CD14-positive monocyte (primary cell): ENCODE measurements at regions not wholly inside any gene's neighbourhood (a gene's known extent, or its start where the extent isn't known, plus 50 kb on each side); places are given as distances from the start of the nearest gene placed in this dataset.

Experiments used
- DNase-seq, 3 donors: peaks; one replicate each; pipeline ENCODE4 v3.0.0-alpha.2; 2011 to 2022
- H2AFZ ChIP-seq: 2 replicates; pipeline ENCODE4 v1.6.0; 2012; ENCODE audit warnings: mild to moderate bottlenecking, low read depth, low read length, inconsistent platforms; ENCODE audit not compliant: insufficient read depth, poor library complexity, severe bottlenecking
- H3K27ac ChIP-seq, 2 donors: 1 replicate in 1 of 2; 2 replicates in 1 of 2; pipeline ENCODE4 v1.5.1; 2012 to 2013; ENCODE audit warnings: low read length in 2 of 2, control low read depth in 1 of 2, inconsistent platforms in 1 of 2, low read depth in 1 of 2, mild to moderate bottlenecking in 1 of 2
- H3K27me3 ChIP-seq, 2 donors: one replicate each; pipeline versions ENCODE4 v1.6.0 to v1.6.1; 2011 to 2013; ENCODE audit warnings: low read length in 2 of 2; ENCODE audit not compliant: control insufficient read depth in 2 of 2, insufficient read depth in 2 of 2
- H3K36me3 ChIP-seq, 2 donors: replicated peaks in 1 of 2; 1 replicate in 1 of 2; 2 replicates in 1 of 2; pipeline versions ENCODE4 v1.5.1 to v1.6.1; 2012 to 2013; ENCODE audit warnings: low read length in 2 of 2, control low read depth in 1 of 2, inconsistent platforms in 1 of 2, mild to moderate bottlenecking in 1 of 2; ENCODE audit not compliant: insufficient read depth in 2 of 2, control insufficient read depth in 1 of 2
- H3K4me1 ChIP-seq, 2 donors: 1 replicate in 1 of 2; 2 replicates in 1 of 2; pipeline versions ENCODE4 v1.5.1 to v1.6.1; 2012 to 2013; ENCODE audit warnings: low read length in 2 of 2, control low read depth in 1 of 2, inconsistent platforms in 1 of 2, mild to moderate bottlenecking in 1 of 2, moderate library complexity in 1 of 2; ENCODE audit not compliant: insufficient read depth in 2 of 2, control insufficient read depth in 1 of 2
- H3K4me2 ChIP-seq: replicated peaks from 2 replicates; pipeline ENCODE3; 2012; ENCODE audit warnings: low read length, moderate library complexity, mild to moderate bottlenecking; ENCODE audit not compliant: poor library complexity, severe bottlenecking; ENCODE audit errors: extremely low read depth
- H3K4me3 ChIP-seq, 3 experiments: fragments of 200-600 bp in 1 of 3; sonication (generic) in 1 of 3; replicated peaks in 1 of 3; 1 replicate in 2 of 3; 2 replicates in 1 of 3; pipeline ENCODE4 v1.5.1; 2011 to 2013; ENCODE audit warnings: low read length in 3 of 3, mild to moderate bottlenecking in 3 of 3, control low read depth in 2 of 3, low read depth in 2 of 3, inconsistent platforms in 1 of 3, moderate library complexity in 1 of 3
- H3K79me2 ChIP-seq: 2 replicates; pipeline ENCODE4 v1.6.0; 2012; ENCODE audit warnings: mild to moderate bottlenecking, control low read depth, inconsistent platforms, low read length, moderate library complexity; ENCODE audit not compliant: insufficient read depth
- H3K9ac ChIP-seq: 2 replicates; pipeline ENCODE4 v1.6.0; 2017; ENCODE audit warnings: low read length, mild to moderate bottlenecking; ENCODE audit not compliant: insufficient read depth, poor library complexity, severe bottlenecking
- H3K9me3 ChIP-seq, 2 donors: replicated peaks in 1 of 2; 1 replicate in 1 of 2; 2 replicates in 1 of 2; pipeline versions ENCODE4 v1.5.1 to v1.6.1; 2012 to 2013; ENCODE audit warnings: low read length in 2 of 2, control low read depth in 1 of 2; ENCODE audit not compliant: control insufficient read depth in 1 of 2, insufficient read depth in 1 of 2
- H4K20me1 ChIP-seq: 2 replicates; pipeline ENCODE4 v1.6.0; 2012; ENCODE audit warnings: mild to moderate bottlenecking, low read length, control low read depth, moderate library complexity; ENCODE audit not compliant: insufficient read depth
- H3K27ac Mint-ChIP-seq, 7 donors: one replicate each; pipeline ENCODE4 v1.8.0; 2020; ENCODE audit warnings: mild to moderate bottlenecking in 7 of 7, mixed read lengths in 7 of 7, moderate library complexity in 6 of 7, inconsistent platforms in 2 of 7
- H3K27me3 Mint-ChIP-seq, 3 donors: one replicate each; pipeline ENCODE4 v1.8.0; 2021 to 2022; ENCODE audit warnings: low read depth in 3 of 3, mild to moderate bottlenecking in 3 of 3, mixed read lengths in 3 of 3, moderate library complexity in 3 of 3, inconsistent platforms in 1 of 3
- H3K36me3 Mint-ChIP-seq, 2 donors: one replicate each; pipeline ENCODE4 v1.8.0; 2020; ENCODE audit warnings: mixed read lengths in 2 of 2, inconsistent platforms in 1 of 2, mild to moderate bottlenecking in 1 of 2
- H3K4me1 Mint-ChIP-seq: one replicate; pipeline ENCODE4 v1.8.0; 2020; ENCODE audit warnings: mild to moderate bottlenecking, mixed read lengths
- H3K4me3 Mint-ChIP-seq, 2 donors: one replicate each; pipeline ENCODE4 v1.8.0; 2020; ENCODE audit warnings: mild to moderate bottlenecking in 2 of 2, mixed read lengths in 2 of 2, moderate library complexity in 1 of 2
- H3K9me3 Mint-ChIP-seq, 7 donors: one replicate each; pipeline ENCODE4 v1.8.0; 2020 to 2022; ENCODE audit warnings: mixed read lengths in 7 of 7, mild to moderate bottlenecking in 6 of 7, moderate library complexity in 6 of 7, inconsistent platforms in 2 of 7
- CTCF ChIP-seq: fragments of 200-600 bp; IDR thresholded peaks from one replicate; pipeline ENCODE4 v1.8.0; 2022; ENCODE audit warnings: antibody characterized with exemption, mild to moderate bottlenecking
- WGBS: methylation state at CpG from one replicate; pipeline ENCODE4 v1.1.5; 2013; ENCODE audit warnings: missing lambda C conversion rate; ENCODE audit not compliant: insufficient coverage; 5-methylcytosine and 5-hydroxymethylcytosine counted together
- intact Hi-C, 2 donors: fragments of 100-400 bp; cut with micrococcal nuclease; formaldehyde crosslinking; loops; one replicate each; pipeline versions ENCODE4 v1.15.0 to v1.15.1; 2023

- no peaks in the 10 kb centered on the region for H4K20me1 ChIP-seq
- Mint-ChIP-seq H3K27me3 (peaks cover 0 to 3% (median 1%) of the 10 kb centered on the region in 3 donors), H3K36me3 (no peaks in the 10 kb centered on the region), H3K4me3 (no peak overlapping the region), H3K27ac (no peak overlapping the region), H3K9me3 (peaks cover 27 to 54% (median 43%) of the 10 kb centered on the region in 7 donors), H3K4me1 (no peaks in the 10 kb centered on the region)
- H3K27ac ChIP-seq = no peak overlapping the region
- TF ChIP-seq CTCF = no peak
- no peaks in the 10 kb centered on the region for H3K4me1 ChIP-seq
- H3K27me3 ChIP-seq = no peaks in the 10 kb centered on the region
- no peaks in the 10 kb centered on the region for H3K79me2 ChIP-seq
- H3K9ac ChIP-seq = no peak overlapping the region
- no peaks in the 10 kb centered on the region for H3K36me3 ChIP-seq
- no CpG with 5 or more reads among the region's 1 CpG for WGBS
- no peak overlapping the region for H3K4me2 ChIP-seq
- H2AFZ ChIP-seq = no peak overlapping the region
- no peak for DNase-seq
- intact Hi-C loops = no loop called here
- H3K9me3 ChIP-seq = peaks cover 67 to 83% of the 10 kb centered on the region in 2 donors
- no peak overlapping the region for H3K4me3 ChIP-seq
Measured at GRCh38 chr16:35906440-35906839, 2447.0 kb downstream of the TP53TG3F start.

- peaks cover 75 to 89% of the 10 kb centered on the region in 2 donors for H3K9me3 ChIP-seq
Measured at GRCh38 chr16:35908152-35908551, 2448.7 kb downstream of the TP53TG3F start.

More at GRCh38 chr16:35908152-35908551, 2448.7 kb downstream of the TP53TG3F start:
- Mint-ChIP-seq H3K9me3 (peaks cover 35 to 61% (median 48%) of the 10 kb centered on the region in 7 donors), H3K27ac (no peak overlapping the region), H3K4me3 (no peak overlapping the region), H3K4me1 (no peaks in the 10 kb centered on the region), H3K36me3 (no peaks in the 10 kb centered on the region), H3K27me3 (peaks cover 0 to 3% (median 1%) of the 10 kb centered on the region in 3 donors)
- no peak overlapping the region for H3K27ac ChIP-seq
- H3K4me1 ChIP-seq = no peaks in the 10 kb centered on the region
- no peaks in the 10 kb centered on the region for H3K79me2 ChIP-seq
- H3K36me3 ChIP-seq = no peaks in the 10 kb centered on the region
- DNase-seq = no peak
- H4K20me1 ChIP-seq = no peaks in the 10 kb centered on the region
- intact Hi-C loops = no loop called here
- TF ChIP-seq CTCF = no peak
- 91% methylated on average over 5 of the region's 7 CpGs for WGBS
- H2AFZ ChIP-seq = no peak overlapping the region
- no peaks in the 10 kb centered on the region for H3K27me3 ChIP-seq
- no peak overlapping the region for H3K9ac ChIP-seq
- H3K4me3 ChIP-seq = no peak overlapping the region
- H3K4me2 ChIP-seq = no peak overlapping the region
